GM19463 (cell line): ENCODE measurements at regions not wholly inside any gene's neighbourhood (a gene's known extent, or its start where the extent isn't known, plus 50 kb on each side); places are given as distances from the start of the nearest gene placed in this dataset.
"Not testable (repeated sequence)": the region's sequence is repeated elsewhere in the genome, so short reads cannot be mapped to it uniquely, and the experiment has no call there.

ENCODE experiments used
- ATAC-seq: cut with Tn5 transposase; IDR thresholded peaks from one replicate; pipeline ENCODE4 v1.9.1; 2021; ENCODE audit warnings: mild to moderate bottlenecking, moderate library complexity; ENCODE audit not compliant: unreplicated experiment

- no peak for ATAC-seq
Measured at GRCh38 chr1:193417403-193417802, 231.0 kb upstream of the B3GALT2 start.

GRCh38 chr1:193416226-193417024 is 230.0 kb upstream of the B3GALT2 start:
- ATAC-seq: no peak

- no peak for ATAC-seq
Measured at GRCh38 chr1:193415256-193415655, 228.8 kb upstream of the B3GALT2 start.

GRCh38 chr1:193413376-193413775 is 227.0 kb upstream of the B3GALT2 start:
- ATAC-seq: no peak

GRCh38 chr1:193412748-193413147 is 226.3 kb upstream of the B3GALT2 start:
- ATAC-seq: no peak

- no peak for ATAC-seq
Measured at GRCh38 chr1:193411714-193412113, 225.3 kb upstream of the B3GALT2 start.

- no peak for ATAC-seq
Measured at GRCh38 chr1:193411215-193411614, 224.8 kb upstream of the B3GALT2 start.

- no peak for ATAC-seq
Measured at GRCh38 chr1:193408782-193409293, 222.4 kb upstream of the B3GALT2 start.

GRCh38 chr1:193406901-193407300 is 220.5 kb upstream of the B3GALT2 start:
- peak; percentile 72 for ATAC-seq

- ATAC-seq: no peak
Measured at GRCh38 chr1:193404236-193404635, 217.8 kb upstream of the B3GALT2 start.

- no peak for ATAC-seq
Measured at GRCh38 chr1:193402977-193403376, 216.6 kb upstream of the B3GALT2 start.

GRCh38 chr1:193402037-193402436 is 215.6 kb upstream of the B3GALT2 start:
- ATAC-seq: no peak

GRCh38 chr1:193394336-193394735 is 207.9 kb upstream of the B3GALT2 start:
- ATAC-seq: no peak

- ATAC-seq: no peak
Measured at GRCh38 chr1:193392686-193393085, 206.3 kb upstream of the B3GALT2 start.

- no peak for ATAC-seq
Measured at GRCh38 chr1:193388683-193389082, 202.3 kb upstream of the B3GALT2 start.

- no peak for ATAC-seq
Measured at GRCh38 chr1:193388165-193388564, 201.8 kb upstream of the B3GALT2 start.

GRCh38 chr1:193387406-193387805 is 201.0 kb upstream of the B3GALT2 start:
- ATAC-seq: no peak

- not testable (repeated sequence) for ATAC-seq
Measured at GRCh38 chr1:193378451-193378850, 192.0 kb upstream of the B3GALT2 start.

GRCh38 chr1:193377472-193377871 is 191.1 kb upstream of the B3GALT2 start:
- no peak for ATAC-seq

- ATAC-seq: no peak
Measured at GRCh38 chr1:193372553-193372952, 186.1 kb upstream of the B3GALT2 start.

GRCh38 chr1:193368302-193368701 is 181.9 kb upstream of the B3GALT2 start:
- peak; percentile 73 for ATAC-seq

- ATAC-seq: peak; percentile 7
Measured at GRCh38 chr1:193367863-193368262, 181.4 kb upstream of the B3GALT2 start.
